Ishikawa (cell line): ENCODE measurements at regions not wholly inside any gene's neighbourhood (a gene's known extent, or its start where the extent isn't known, plus 50 kb on each side); places are given as distances from the start of the nearest gene placed in this dataset.

Experiments
- CEBPB ChIP-seq: IDR thresholded peaks from 2 replicates; pipeline ENCODE4 v1.6.1; 2012
- CREB1 ChIP-seq: IDR thresholded peaks from 2 replicates; pipeline ENCODE4 v1.6.1; 2012; ENCODE audit warnings: low read depth
- EP300 ChIP-seq: IDR thresholded peaks from 2 replicates; pipeline ENCODE4 v1.6.1; 2012; ENCODE audit warnings: borderline replicate concordance
- RAD21 ChIP-seq: IDR thresholded peaks from 2 replicates; pipeline ENCODE4 v1.6.1; 2012; ENCODE audit warnings: low read depth
- TAF1 ChIP-seq: IDR thresholded peaks from 2 replicates; pipeline ENCODE4 v1.6.1; 2012; ENCODE audit warnings: low read depth, mild to moderate bottlenecking
- TCF12 ChIP-seq: IDR thresholded peaks from 2 replicates; pipeline ENCODE4 v1.6.1; 2012; ENCODE audit warnings: low read depth
- YY1 ChIP-seq: IDR thresholded peaks from 2 replicates; pipeline ENCODE4 v1.6.1; 2012; ENCODE audit warnings: low read depth
- TF ChIP-seq, protein P1 (sequence below): IDR thresholded peaks from 2 replicates; pipeline ENCODE4 v1.6.1; 2012
- TF ChIP-seq, protein P2 (sequence below): IDR thresholded peaks from 2 replicates; pipeline ENCODE4 v1.6.1; 2012; ENCODE audit warnings: low read depth, mild to moderate bottlenecking
- TF ChIP-seq, protein P3 (sequence below): IDR thresholded peaks from 2 replicates; pipeline ENCODE4 v1.6.1; 2012

- TF ChIP-seq, protein P1, sequence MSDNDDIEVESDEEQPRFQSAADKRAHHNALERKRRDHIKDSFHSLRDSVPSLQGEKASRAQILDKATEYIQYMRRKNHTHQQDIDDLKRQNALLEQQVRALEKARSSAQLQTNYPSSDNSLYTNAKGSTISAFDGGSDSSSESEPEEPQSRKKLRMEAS: no peak
- TF ChIP-seq YY1 (no peak), EP300 (no peak), CREB1 (no peak), TAF1 (no peak), RAD21 (no peak), CEBPB (no peak), TCF12 (no peak)
- TF ChIP-seq, protein P2, sequence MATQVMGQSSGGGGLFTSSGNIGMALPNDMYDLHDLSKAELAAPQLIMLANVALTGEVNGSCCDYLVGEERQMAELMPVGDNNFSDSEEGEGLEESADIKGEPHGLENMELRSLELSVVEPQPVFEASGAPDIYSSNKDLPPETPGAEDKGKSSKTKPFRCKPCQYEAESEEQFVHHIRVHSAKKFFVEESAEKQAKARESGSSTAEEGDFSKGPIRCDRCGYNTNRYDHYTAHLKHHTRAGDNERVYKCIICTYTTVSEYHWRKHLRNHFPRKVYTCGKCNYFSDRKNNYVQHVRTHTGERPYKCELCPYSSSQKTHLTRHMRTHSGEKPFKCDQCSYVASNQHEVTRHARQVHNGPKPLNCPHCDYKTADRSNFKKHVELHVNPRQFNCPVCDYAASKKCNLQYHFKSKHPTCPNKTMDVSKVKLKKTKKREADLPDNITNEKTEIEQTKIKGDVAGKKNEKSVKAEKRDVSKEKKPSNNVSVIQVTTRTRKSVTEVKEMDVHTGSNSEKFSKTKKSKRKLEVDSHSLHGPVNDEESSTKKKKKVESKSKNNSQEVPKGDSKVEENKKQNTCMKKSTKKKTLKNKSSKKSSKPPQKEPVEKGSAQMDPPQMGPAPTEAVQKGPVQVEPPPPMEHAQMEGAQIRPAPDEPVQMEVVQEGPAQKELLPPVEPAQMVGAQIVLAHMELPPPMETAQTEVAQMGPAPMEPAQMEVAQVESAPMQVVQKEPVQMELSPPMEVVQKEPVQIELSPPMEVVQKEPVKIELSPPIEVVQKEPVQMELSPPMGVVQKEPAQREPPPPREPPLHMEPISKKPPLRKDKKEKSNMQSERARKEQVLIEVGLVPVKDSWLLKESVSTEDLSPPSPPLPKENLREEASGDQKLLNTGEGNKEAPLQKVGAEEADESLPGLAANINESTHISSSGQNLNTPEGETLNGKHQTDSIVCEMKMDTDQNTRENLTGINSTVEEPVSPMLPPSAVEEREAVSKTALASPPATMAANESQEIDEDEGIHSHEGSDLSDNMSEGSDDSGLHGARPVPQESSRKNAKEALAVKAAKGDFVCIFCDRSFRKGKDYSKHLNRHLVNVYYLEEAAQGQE: no peak
- TF ChIP-seq, protein P3, sequence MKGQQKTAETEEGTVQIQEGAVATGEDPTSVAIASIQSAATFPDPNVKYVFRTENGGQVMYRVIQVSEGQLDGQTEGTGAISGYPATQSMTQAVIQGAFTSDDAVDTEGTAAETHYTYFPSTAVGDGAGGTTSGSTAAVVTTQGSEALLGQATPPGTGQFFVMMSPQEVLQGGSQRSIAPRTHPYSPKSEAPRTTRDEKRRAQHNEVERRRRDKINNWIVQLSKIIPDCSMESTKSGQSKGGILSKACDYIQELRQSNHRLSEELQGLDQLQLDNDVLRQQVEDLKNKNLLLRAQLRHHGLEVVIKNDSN: no peak
Measured at GRCh38 chr9:20037699-20038098, 248.9 kb upstream of the SLC24A2 start.
